ENCODE measurements at regions not wholly inside any gene's neighbourhood (a gene's known extent, or its start where the extent isn't known, plus 50 kb on each side); places are given as distances from the start of the nearest gene placed in this dataset.

- no peaks in the 10 kb centered on the region for H3K9me3 ChIP-seq (ENCODE audit: insufficient read depth, low read length)
- no peak overlapping the region for H3K4me3 ChIP-seq (ENCODE audit: insufficient read depth, low read length, poor library complexity, severe bottlenecking)
- no peaks in the 10 kb centered on the region for H3K9me2 ChIP-seq (replicated peaks; ENCODE audit: insufficient read depth, low read length)
- TF ChIP-seq CTCF (IDR thresholded peaks at IDR 0.05; ENCODE audit: insufficient read depth, low read length, poor library complexity, severe bottlenecking) (no peak), EZH2phosphoT487 (conservative IDR thresholded peaks at IDR 0.05; ENCODE audit: low read length) (no peak)
- H3K27me3 ChIP-seq (ENCODE audit: low read length), result no peaks in the 10 kb centered on the region
- no peaks in the 10 kb centered on the region for H3F3A ChIP-seq (ENCODE audit: insufficient read depth)
- H3K27ac ChIP-seq (ENCODE audit: low read depth, low read length), result no peak overlapping the region
- no peaks in the 10 kb centered on the region for H3K79me2 ChIP-seq (ENCODE audit: insufficient read depth, low read length)
- no peak overlapping the region for H3K4me2 ChIP-seq (ENCODE audit: low read depth, low read length, poor library complexity, severe bottlenecking)
- H3K36me3 ChIP-seq (ENCODE audit: low read length), result no peaks in the 10 kb centered on the region
- no peaks in the 10 kb centered on the region for H4K20me1 ChIP-seq (ENCODE audit: low read depth, low read length)
- H2AFZ ChIP-seq (ENCODE audit: low read depth, low read length, severe bottlenecking), result no peak overlapping the region
- no peak overlapping the region for H3K9ac ChIP-seq (ENCODE audit: low read length)
Observed at GRCh38 chr20:57848282-57848681, 138.5 kb upstream of the PMEPA1 start.

GRCh38 chr20:57847104-57847503 lies 137.3 kb upstream of the PMEPA1 start:
- Histone ChIP-seq H3K27me3 (ENCODE audit: low read length) (no peaks in the 10 kb centered on the region), H4K20me1 (ENCODE audit: low read depth, low read length) (no peaks in the 10 kb centered on the region), H3K36me3 (ENCODE audit: low read length) (no peaks in the 10 kb centered on the region), H3K79me2 (ENCODE audit: insufficient read depth, low read length) (no peaks in the 10 kb centered on the region), H3K9me2 (replicated peaks; ENCODE audit: insufficient read depth, low read length) (no peaks in the 10 kb centered on the region), H3F3A (ENCODE audit: insufficient read depth) (no peaks in the 10 kb centered on the region), H3K4me3 (ENCODE audit: insufficient read depth, low read length, poor library complexity, severe bottlenecking) (no peak overlapping the region), H2AFZ (ENCODE audit: low read depth, low read length, severe bottlenecking) (no peak overlapping the region), H3K27ac (ENCODE audit: low read depth, low read length) (no peak overlapping the region), H3K9ac (ENCODE audit: low read length) (no peak overlapping the region), H3K9me3 (ENCODE audit: insufficient read depth, low read length) (no peaks in the 10 kb centered on the region), H3K4me2 (ENCODE audit: low read depth, low read length, poor library complexity, severe bottlenecking) (no peak overlapping the region)
- TF ChIP-seq EZH2phosphoT487 (conservative IDR thresholded peaks at IDR 0.05; ENCODE audit: low read length), result no peak

GRCh38 chr20:57844626-57845596 lies 135.1 kb upstream of the PMEPA1 start:
- Histone ChIP-seq H3K9me3 (ENCODE audit: insufficient read depth, low read length) (no peaks in the 10 kb centered on the region), H3F3A (ENCODE audit: insufficient read depth) (no peaks in the 10 kb centered on the region), H3K79me2 (ENCODE audit: insufficient read depth, low read length) (no peaks in the 10 kb centered on the region), H2AFZ (ENCODE audit: low read depth, low read length, severe bottlenecking) (no peak overlapping the region), H3K9me2 (replicated peaks; ENCODE audit: insufficient read depth, low read length) (no peaks in the 10 kb centered on the region), H3K9ac (ENCODE audit: low read length) (no peak overlapping the region), H4K20me1 (ENCODE audit: low read depth, low read length) (no peaks in the 10 kb centered on the region), H3K4me2 (ENCODE audit: low read depth, low read length, poor library complexity, severe bottlenecking) (no peak overlapping the region), H3K27ac (ENCODE audit: low read depth, low read length) (no peak overlapping the region), H3K27me3 (ENCODE audit: low read length) (no peaks in the 10 kb centered on the region), H3K36me3 (ENCODE audit: low read length) (no peaks in the 10 kb centered on the region), H3K4me3 (ENCODE audit: insufficient read depth, low read length, poor library complexity, severe bottlenecking) (no peak overlapping the region)
- TF ChIP-seq CTCF (IDR thresholded peaks at IDR 0.05; ENCODE audit: insufficient read depth, low read length, poor library complexity, severe bottlenecking) (no peak), EZH2phosphoT487 (conservative IDR thresholded peaks at IDR 0.05; ENCODE audit: low read length) (no peak)
